ENCODE measurements at regions not wholly inside any gene's neighbourhood (a gene's known extent, or its start where the extent isn't known, plus 50 kb on each side); places are given as distances from the start of the nearest gene placed in this dataset.

DNA sequence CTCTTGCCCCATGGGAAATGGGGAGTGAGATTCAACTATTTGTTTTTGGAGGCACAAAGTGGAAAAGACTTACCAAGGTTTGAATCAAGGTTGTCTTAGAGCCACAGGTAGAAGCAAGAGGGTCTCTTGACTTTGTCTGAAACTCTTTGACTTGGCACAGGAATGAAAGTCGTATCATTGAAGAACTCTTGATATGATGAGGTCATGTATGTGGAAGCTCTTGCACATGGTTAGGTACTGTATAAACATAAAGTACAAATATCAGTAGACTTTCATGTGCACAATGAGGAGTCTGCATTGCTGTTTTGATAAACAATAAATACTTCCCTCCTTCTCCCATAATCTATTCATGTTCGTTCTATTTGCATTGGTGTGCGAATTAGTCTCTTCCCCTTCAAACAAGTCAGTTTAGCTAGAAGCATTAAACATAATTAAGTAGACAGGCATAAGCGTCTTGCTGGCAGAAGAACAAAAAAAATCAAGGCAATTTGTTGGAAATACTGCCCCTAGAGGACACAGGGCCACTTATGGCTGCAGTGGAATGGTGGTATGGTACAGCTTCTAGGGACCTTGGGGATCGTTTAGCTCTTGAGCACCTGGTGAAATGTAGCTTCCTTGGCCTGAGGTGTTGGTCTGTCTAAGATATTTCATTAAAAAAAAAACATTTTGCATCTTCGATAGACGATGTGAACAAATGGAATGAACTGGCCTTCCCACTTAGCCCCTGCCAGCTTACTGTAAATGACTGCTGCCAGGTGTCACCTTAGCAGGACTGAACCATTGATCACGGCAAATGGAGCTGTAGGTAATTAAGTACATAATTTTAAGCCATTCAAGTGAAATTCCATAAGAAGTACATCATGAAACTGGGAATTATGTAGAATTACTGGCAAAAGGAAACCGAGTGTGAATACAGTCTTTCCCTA lies 218.0 kb upstream of the GALNT2 start:
- H3K27ac ChIP-seq (ENCODE audit: low read length in 2 of 2) = no peak overlapping the region
- ATAC-seq (ENCODE audit: low read depth) (peak; percentile 41), DNase-seq (peak; percentile 28)
- intact Hi-C loops (cut with micrococcal nuclease) = no loop called here
- no peak overlapping the region for H3K4me2 ChIP-seq (replicated peaks; ENCODE audit: low read depth, low read length, poor library complexity, severe bottlenecking)
- TF ChIP-seq EZH2 (IDR thresholded peaks at IDR 0.05; ENCODE audit: borderline replicate concordance, insufficient read depth, low read depth, low read length, poor library complexity, severe bottlenecking) = no peak
- TF ChIP-seq, protein P1, sequence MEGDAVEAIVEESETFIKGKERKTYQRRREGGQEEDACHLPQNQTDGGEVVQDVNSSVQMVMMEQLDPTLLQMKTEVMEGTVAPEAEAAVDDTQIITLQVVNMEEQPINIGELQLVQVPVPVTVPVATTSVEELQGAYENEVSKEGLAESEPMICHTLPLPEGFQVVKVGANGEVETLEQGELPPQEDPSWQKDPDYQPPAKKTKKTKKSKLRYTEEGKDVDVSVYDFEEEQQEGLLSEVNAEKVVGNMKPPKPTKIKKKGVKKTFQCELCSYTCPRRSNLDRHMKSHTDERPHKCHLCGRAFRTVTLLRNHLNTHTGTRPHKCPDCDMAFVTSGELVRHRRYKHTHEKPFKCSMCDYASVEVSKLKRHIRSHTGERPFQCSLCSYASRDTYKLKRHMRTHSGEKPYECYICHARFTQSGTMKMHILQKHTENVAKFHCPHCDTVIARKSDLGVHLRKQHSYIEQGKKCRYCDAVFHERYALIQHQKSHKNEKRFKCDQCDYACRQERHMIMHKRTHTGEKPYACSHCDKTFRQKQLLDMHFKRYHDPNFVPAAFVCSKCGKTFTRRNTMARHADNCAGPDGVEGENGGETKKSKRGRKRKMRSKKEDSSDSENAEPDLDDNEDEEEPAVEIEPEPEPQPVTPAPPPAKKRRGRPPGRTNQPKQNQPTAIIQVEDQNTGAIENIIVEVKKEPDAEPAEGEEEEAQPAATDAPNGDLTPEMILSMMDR (IDR thresholded peaks at IDR 0.05) = peak; percentile 42
- no peaks in the 10 kb centered on the region for H4K20me1 ChIP-seq (ENCODE audit: control insufficient read depth, insufficient read depth, low read length, poor library complexity, severe bottlenecking)
- Mint-ChIP-seq H3K27me3 (no peaks in the 10 kb centered on the region), H3K4me1 (peaks cover 23% of the 10 kb centered on the region), H3K9me3 (ENCODE audit: insufficient read depth) (no peaks in the 10 kb centered on the region), H3K27ac (no peak overlapping the region), H3K4me3 (no peak overlapping the region)
- 100% methylated on average over 1 of the region's 9 CpGs for WGBS (ENCODE audit: insufficient coverage)
- no peak overlapping the region for H2AFZ ChIP-seq (ENCODE audit: insufficient read depth, low read depth, low read length, poor library complexity, severe bottlenecking)
- no peak overlapping the region for H3K4me3 ChIP-seq (ENCODE audit: control extremely low read depth in 1 of 5, extremely low read depth in 1 of 5, insufficient read depth in 1 of 5, low read depth in 2 of 5, low read length in 4 of 5)
- H3K4me1 ChIP-seq (ENCODE audit: control insufficient read depth in 2 of 2, insufficient read depth in 2 of 2, low read length in 2 of 2) = peaks cover 20 to 24% of the 10 kb centered on the region in 2 donors
- no peaks in the 10 kb centered on the region for H3K9me3 ChIP-seq (ENCODE audit: control extremely low read depth in 1 of 3, control insufficient read depth in 2 of 3, insufficient read depth in 1 of 3, low read length in 2 of 3)
- no peak overlapping the region for H3K9ac ChIP-seq (ENCODE audit: low read length)
- ChIA-PET CTCF (interaction anchor here (0.7 to 2.4 kb wide), 12 partner anchors 11 to 188 kb away, joined by 3 to 10 read pairs (median 3); no protein-coding TSS in a partner anchor), POLR2A (no interaction called here)
- H3K36me3 ChIP-seq (replicated peaks in 1 of 2; ENCODE audit: control extremely low read depth in 1 of 2, control insufficient read depth in 1 of 2, extremely low read depth in 1 of 2, insufficient read depth in 2 of 2, low read length in 1 of 2) = no peaks in the 10 kb centered on the region
- H3K27me3 ChIP-seq (replicated peaks in 1 of 4; ENCODE audit: control extremely low read depth in 1 of 4, control insufficient read depth in 3 of 4, insufficient read depth in 4 of 4, low read length in 3 of 4) = no peaks in the 10 kb centered on the region
- no peaks in the 10 kb centered on the region for H3K79me2 ChIP-seq (ENCODE audit: control insufficient read depth, insufficient read depth, low read length)

DNA sequence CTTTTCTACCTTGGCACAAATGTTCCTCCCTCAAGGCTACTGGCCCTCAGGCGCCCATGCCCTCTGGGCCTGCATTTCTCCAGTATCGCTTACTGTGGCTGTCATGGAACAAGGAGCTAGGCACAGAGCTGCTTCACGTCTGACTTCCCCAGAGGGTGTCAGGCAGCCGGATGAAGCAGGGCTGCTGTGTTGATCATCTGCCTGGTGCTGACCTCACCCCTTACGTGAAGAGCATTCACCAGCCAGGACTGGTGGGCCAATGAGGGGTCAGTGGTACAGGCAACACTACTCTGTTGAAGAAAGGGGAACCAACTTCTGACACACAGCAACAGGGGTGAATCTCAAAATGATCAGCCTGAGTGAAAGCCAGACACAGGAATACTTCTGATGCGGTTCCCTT lies 215.5 kb upstream of the GALNT2 start:
- H3K9ac ChIP-seq (ENCODE audit: low read length) = no peak overlapping the region
- no peaks in the 10 kb centered on the region for H4K20me1 ChIP-seq (ENCODE audit: control insufficient read depth, insufficient read depth, low read length, poor library complexity, severe bottlenecking)
- no peaks in the 10 kb centered on the region for H3K27me3 ChIP-seq (replicated peaks in 1 of 4; ENCODE audit: control extremely low read depth in 1 of 4, control insufficient read depth in 3 of 4, insufficient read depth in 4 of 4, low read length in 3 of 4)
- H3K27ac Mint-ChIP-seq = peak overlapping the region; percentile 53
- no peaks in the 10 kb centered on the region for H3K79me2 ChIP-seq (ENCODE audit: control insufficient read depth, insufficient read depth, low read length)
- no peak for DNase-seq
- ATAC-seq (ENCODE audit: low read depth) = no peak
- H3K4me3 ChIP-seq (ENCODE audit: control extremely low read depth in 1 of 5, extremely low read depth in 1 of 5, insufficient read depth in 1 of 5, low read depth in 2 of 5, low read length in 4 of 5) = no peak overlapping the region
- no peak overlapping the region for H3K4me2 ChIP-seq (replicated peaks; ENCODE audit: low read depth, low read length, poor library complexity, severe bottlenecking)
- H2AFZ ChIP-seq (ENCODE audit: insufficient read depth, low read depth, low read length, poor library complexity, severe bottlenecking) = no peak overlapping the region
- ChIA-PET POLR2A (no interaction called here), CTCF (no interaction called here)
- TF ChIP-seq EZH2 (IDR thresholded peaks at IDR 0.05; ENCODE audit: borderline replicate concordance, insufficient read depth, low read depth, low read length, poor library complexity, severe bottlenecking) = no peak
- TF ChIP-seq, protein P1 (IDR thresholded peaks at IDR 0.05) = no peak
- no peak overlapping the region for H3K27ac ChIP-seq (ENCODE audit: low read length in 2 of 2)
- 94% methylated on average over 6 of the region's 6 CpGs for WGBS (ENCODE audit: insufficient coverage)
- H3K36me3 ChIP-seq (replicated peaks in 1 of 2; ENCODE audit: control extremely low read depth in 1 of 2, control insufficient read depth in 1 of 2, extremely low read depth in 1 of 2, insufficient read depth in 2 of 2, low read length in 1 of 2) = no peaks in the 10 kb centered on the region
- intact Hi-C loops (cut with micrococcal nuclease) = no loop called here
- H3K4me1 Mint-ChIP-seq = peaks cover 29% of the 10 kb centered on the region
- no peaks in the 10 kb centered on the region for H3K9me3 Mint-ChIP-seq (ENCODE audit: insufficient read depth)
- H3K27me3 Mint-ChIP-seq = no peaks in the 10 kb centered on the region
- peaks cover 26% of the 10 kb centered on the region in 2 donors for H3K4me1 ChIP-seq (ENCODE audit: control insufficient read depth in 2 of 2, insufficient read depth in 2 of 2, low read length in 2 of 2)
- no peaks in the 10 kb centered on the region for H3K9me3 ChIP-seq (ENCODE audit: control extremely low read depth in 1 of 3, control insufficient read depth in 2 of 3, insufficient read depth in 1 of 3, low read length in 2 of 3)
- H3K4me3 Mint-ChIP-seq = no peak overlapping the region

All from B cell (primary cell).